GM12891 (cell line): ENCODE measurements at regions not wholly inside any gene's neighbourhood (a gene's known extent, or its start where the extent isn't known, plus 50 kb on each side); places are given as distances from the start of the nearest gene placed in this dataset.

Experiments used
- PAX5 ChIP-seq: IDR thresholded peaks from 2 replicates; pipeline ENCODE4 v1.6.1; 2011; ENCODE audit warnings: low read length, moderate library complexity, mild to moderate bottlenecking; ENCODE audit not compliant: insufficient read depth, severe bottlenecking
- POLR2A ChIP-seq: IDR thresholded peaks from 2 replicates; pipeline ENCODE4 v1.6.1; 2011; ENCODE audit warnings: low read depth, low read length, control low read depth
- POLR2AphosphoS5 ChIP-seq: IDR thresholded peaks from 2 replicates; pipeline ENCODE4 v1.6.1; 2011; ENCODE audit warnings: low read depth, low read length, control low read depth

- TF ChIP-seq POLR2A (no peak), POLR2AphosphoS5 (no peak), PAX5 (no peak)
Observed at GRCh38 chr14:44640416-44640815, 133.3 kb upstream of the FSCB start.
